COLO829 (cell line): ENCODE measurements at regions not wholly inside any gene's neighbourhood (a gene's known extent, or its start where the extent isn't known, plus 50 kb on each side); places are given as distances from the start of the nearest gene placed in this dataset.

Source experiments
- DNase-seq: peaks from one replicate; pipeline ENCODE4 v3.0.0; 2012; ENCODE audit warnings: low spot score

- no peak for DNase-seq
Measured at GRCh38 chr20:22404419-22405170, 179.8 kb downstream of the FOXA2 start.

- DNase-seq = no peak
Measured at GRCh38 chr20:22403632-22404361, 180.6 kb downstream of the FOXA2 start.

GRCh38 chr20:22403022-22403631, 181.2 kb downstream of the FOXA2 start:
- DNase-seq = no peak

- no peak for DNase-seq
Measured at GRCh38 chr20:22402550-22402949, 181.8 kb downstream of the FOXA2 start.

- no peak for DNase-seq
Measured at GRCh38 chr20:22400440-22400839, 183.9 kb downstream of the FOXA2 start.

- no peak for DNase-seq
Measured at GRCh38 chr20:22394583-22394982, 189.8 kb downstream of the FOXA2 start.

GRCh38 chr20:22390543-22390903, 193.8 kb downstream of the FOXA2 start:
- DNase-seq = no peak

GRCh38 chr20:22389836-22390542, 194.4 kb downstream of the FOXA2 start:
- no peak for DNase-seq

- DNase-seq = no peak
Measured at GRCh38 chr20:22387452-22387851, 196.9 kb downstream of the FOXA2 start.

GRCh38 chr20:22386306-22386623, 198.1 kb downstream of the FOXA2 start:
- DNase-seq = no peak

- DNase-seq = no peak
Measured at GRCh38 chr20:22385602-22386305, 198.6 kb downstream of the FOXA2 start.

GRCh38 chr20:22384978-22385377, 199.4 kb downstream of the FOXA2 start:
- no peak for DNase-seq

- no peak for DNase-seq
Measured at GRCh38 chr20:22383156-22383555, 201.2 kb downstream of the FOXA2 start.

- no peak for DNase-seq
Measured at GRCh38 chr20:22382742-22383141, 201.6 kb downstream of the FOXA2 start.

GRCh38 chr20:22381812-22382416, 202.5 kb downstream of the FOXA2 start:
- DNase-seq = no peak

GRCh38 chr20:22379472-22379871, 204.9 kb downstream of the FOXA2 start:
- DNase-seq = no peak

- no peak for DNase-seq
Measured at GRCh38 chr20:22374678-22375590, 209.4 kb downstream of the FOXA2 start.

GRCh38 chr20:22374066-22374465, 210.3 kb downstream of the FOXA2 start:
- no peak for DNase-seq

GRCh38 chr20:22373164-22373895, 211.0 kb downstream of the FOXA2 start:
- no peak for DNase-seq

GRCh38 chr20:22371843-22372242, 212.5 kb downstream of the FOXA2 start:
- DNase-seq = no peak
